NCI-H1105 treated with DMSO at 0.1 percent for 48 hours (cell line): ENCODE measurements at regions not wholly inside any gene's neighbourhood (a gene's known extent, or its start where the extent isn't known, plus 50 kb on each side); places are given as distances from the start of the nearest gene placed in this dataset.
"Not testable (repeated sequence)": the region's sequence is repeated elsewhere in the genome, so short reads cannot be mapped to it uniquely, and the experiment has no call there.

Source experiments
- DNase-seq: peaks from one replicate; lab custom pipeline; 2025; lab: John Stamatoyannopoulos, UW

GRCh38 chr10:90180886-90181691, 479.7 kb downstream of the KIF20B start:
- peak; percentile 37 for DNase-seq

DNA sequence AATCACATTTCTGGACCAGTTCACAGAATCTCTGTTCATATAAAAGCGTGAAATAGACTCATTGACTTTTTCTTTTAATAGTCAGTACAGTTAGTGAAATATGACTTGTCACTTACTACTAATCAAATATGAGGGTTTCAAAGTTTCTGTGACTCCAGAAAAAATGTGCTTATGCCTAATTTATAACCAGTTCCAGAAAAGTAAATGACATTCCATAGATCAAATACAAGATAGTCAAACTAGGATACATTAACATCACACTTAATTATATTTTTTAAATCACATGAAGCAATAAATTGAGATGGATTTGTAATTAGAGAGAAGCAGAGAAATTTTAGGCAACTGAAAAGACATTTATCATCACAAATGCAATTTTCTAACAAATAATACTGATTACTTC, 491.4 kb downstream of the KIF20B start:
- no peak for DNase-seq

DNA sequence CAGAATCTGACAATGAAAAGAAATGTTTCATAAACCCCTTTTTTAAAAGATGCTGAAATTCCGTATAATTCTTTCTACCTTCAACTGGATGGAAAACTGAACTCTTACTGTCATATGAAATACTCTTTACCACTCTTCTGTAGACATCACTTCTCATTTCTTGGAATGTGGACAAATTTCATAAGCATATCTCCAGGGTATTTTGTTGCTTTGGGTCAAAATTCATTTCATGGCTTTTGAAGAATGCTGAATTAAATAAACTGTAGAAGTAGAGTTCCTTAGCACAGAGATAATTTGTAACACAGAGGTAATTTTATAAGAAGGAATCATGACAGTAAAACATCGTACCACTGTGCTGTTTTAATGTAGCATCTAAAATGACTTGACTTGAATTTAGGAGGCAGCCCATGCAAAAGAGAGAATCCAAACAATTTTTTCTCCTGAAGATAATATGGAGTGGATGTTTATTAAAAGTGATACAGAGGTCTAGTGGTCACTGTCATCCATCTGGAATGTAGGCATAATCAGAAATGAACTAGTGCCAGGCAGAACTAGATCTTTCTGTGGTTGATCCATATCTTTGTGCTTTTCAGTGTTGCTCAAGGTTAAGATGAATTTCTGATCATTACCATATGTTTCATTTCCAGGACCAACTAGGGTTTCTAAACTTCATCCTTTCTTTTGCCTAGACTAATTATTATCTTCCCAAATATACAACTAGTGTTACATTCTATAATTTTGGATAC, 492.0 kb downstream of the KIF20B start:
- DNase-seq: no peak

GRCh38 chr10:90195288-90195840, 494.0 kb downstream of the KIF20B start:
- no peak for DNase-seq

GRCh38 chr10:90197766-90198165, 496.4 kb downstream of the KIF20B start:
- no peak for DNase-seq

DNA sequence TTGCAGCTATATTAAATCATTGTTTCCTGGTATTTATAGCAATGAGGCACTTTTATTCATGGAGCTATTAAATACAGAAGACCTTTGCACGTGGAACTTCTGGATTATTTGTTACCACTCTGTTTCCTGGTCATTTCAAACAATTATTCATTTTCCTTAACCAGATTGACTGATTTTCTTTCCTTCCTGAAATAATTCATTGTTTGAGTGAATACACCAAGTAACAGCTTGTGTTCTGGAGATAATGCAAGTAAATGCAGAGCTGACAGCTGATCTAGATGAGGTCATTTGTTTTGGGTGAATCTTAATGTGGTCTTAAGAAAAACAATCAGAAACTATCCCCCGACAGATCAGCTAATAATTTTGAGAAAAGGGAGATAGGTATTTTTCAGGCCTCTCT, 497.7 kb downstream of the KIF20B start:
- DNase-seq: no peak

DNA sequence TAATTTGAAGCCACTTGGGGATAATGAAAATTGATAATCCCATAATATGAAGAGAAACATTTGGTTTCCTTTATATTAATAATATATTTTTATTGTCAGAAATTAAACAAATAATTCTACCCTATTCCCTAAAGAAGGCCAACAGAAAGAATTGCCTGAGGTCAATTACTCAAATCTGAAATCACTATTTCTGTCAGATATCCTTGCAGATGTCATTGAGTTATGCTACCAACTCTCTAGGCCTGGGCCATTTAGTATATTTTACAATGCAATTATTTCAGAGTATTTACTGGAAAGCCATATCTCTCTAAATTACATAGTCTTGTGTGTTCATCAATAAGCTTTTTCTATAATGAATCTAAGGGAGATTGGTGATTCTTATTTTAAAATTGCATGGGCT, 498.1 kb downstream of the KIF20B start:
- no peak for DNase-seq

- no peak for DNase-seq
These were observed 503.0 kb downstream of the KIF20B start for GRCh38 chr10:90204131-90204955.

DNA sequence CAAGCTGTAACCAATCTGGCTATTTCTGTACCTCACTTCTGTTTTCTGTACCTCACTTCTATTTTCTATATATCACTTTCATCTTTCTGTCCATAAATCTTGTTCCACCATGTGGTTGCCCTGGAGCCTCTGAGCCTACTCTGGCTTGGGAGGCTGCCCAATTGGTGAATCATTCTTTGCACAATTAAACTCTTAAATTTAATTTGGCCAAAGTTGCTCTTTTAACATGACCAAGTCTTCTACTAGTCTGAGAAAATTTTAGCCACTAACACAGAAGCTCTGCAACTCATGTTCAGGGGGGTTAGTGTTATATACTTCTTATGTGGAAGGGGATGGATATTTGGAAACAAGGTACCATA, 503.5 kb downstream of the KIF20B start:
- no peak for DNase-seq

DNA sequence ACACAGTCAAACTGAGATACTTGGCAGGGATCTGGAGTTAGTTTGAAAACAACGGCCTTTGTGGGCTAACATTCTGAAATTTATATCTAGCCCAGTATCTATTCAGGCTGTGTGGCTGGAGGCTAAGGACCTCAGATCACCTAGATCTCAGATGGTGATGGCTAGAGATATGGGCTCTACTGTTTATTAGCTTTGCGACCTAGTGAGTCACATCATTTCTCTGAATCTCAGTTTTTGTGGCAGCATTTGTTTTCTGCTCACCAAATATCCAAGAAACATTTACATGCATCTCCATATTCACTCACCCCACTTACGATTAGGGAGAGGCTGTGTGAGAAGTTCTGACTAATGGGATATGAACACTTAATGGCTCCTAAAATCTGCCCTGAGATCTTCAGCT, 503.9 kb downstream of the KIF20B start:
- no peak for DNase-seq

- DNase-seq: no peak
These were observed 512.0 kb downstream of the KIF20B start for GRCh38 chr10:90213346-90213745.

DNA sequence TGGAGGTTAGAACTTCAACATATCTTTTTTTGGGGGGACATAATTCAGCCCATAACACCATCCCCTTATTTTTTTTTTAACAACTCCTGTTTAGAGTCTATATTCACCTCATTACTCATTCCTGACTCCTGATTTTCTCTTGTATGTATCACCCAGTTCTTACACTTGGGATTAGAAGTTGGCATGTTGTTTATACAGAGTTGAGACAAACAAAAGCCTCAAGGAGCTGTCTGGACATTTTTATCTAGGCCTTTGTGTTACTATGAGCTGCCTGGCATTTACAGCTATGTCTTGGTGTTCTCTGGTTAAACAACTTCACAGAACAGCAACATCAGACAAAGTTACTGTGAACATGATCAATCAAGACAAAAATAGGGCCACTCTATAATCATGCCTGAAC, 517.5 kb downstream of the KIF20B start:
- no peak for DNase-seq

DNA sequence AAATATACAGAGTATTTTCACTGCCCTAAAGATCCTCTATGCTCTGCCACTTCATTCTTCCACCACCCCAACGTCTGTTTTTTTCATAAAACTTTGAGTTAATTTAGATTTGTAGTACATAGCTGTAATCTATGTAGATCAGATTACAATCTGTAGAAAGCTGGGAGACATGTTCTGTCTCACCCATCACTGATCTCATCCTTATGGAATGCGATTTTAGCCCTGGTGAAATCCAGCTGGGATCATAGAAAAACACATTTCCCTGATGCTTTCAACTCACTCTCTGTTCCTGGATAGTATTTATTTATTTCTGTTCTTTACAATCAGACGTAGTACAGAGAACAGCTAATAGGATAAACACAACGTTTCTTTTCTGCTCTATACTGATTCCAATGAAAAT, 521.0 kb downstream of the KIF20B start:
- no peak for DNase-seq

DNA sequence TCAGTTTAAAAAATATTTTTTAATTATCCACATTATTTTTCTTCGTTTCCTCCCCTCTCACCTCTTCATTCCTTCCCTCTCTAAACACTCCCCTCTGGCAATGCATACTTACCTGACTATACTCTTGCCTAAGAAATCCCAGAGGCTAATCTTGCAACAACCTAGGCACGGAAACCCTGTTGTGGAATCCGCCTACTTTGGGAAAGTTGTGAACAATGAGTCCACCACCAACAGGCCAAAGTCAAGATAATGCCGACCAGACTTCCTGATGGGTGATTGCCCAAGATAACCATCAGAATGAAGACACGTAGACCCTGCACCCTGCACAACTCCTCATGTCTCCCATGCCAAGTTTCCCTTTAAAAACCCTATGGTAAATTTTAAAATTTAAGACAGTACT, 521.5 kb downstream of the KIF20B start:
- no peak for DNase-seq

- DNase-seq: no peak
These were observed 523.6 kb downstream of the KIF20B start for GRCh38 chr10:90224791-90225566.

GRCh38 chr10:90226517-90226916, 525.1 kb downstream of the KIF20B start:
- DNase-seq: no peak

- DNase-seq: no peak
These were observed 525.8 kb downstream of the KIF20B start for GRCh38 chr10:90227217-90227656.

GRCh38 chr10:90227786-90228185, 526.4 kb downstream of the KIF20B start:
- no peak for DNase-seq

- DNase-seq: no peak
These were observed 528.1 kb downstream of the KIF20B start for GRCh38 chr10:90229486-90229885.

- not testable (repeated sequence) for DNase-seq
These were observed 532.4 kb downstream of the KIF20B start for GRCh38 chr10:90233805-90234204.

DNA sequence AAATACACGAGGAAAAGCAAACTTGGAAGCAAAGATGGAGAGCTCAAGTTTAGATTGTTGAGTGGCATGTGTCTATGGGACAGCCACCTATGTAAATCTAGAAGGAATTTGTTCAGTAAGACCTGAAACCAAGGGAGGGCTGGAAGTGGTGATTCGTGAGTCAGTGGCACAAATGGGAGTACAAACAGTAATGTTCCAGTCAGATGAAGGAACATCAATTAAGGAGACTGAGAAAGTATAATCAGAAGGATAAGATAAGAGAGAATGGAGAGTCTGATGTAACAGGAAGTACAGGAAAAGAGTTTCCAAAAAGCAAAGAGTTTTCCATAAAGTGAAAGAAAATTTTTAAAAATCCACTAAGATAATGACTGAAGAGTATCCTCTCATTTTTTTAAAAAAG, 544.2 kb downstream of the KIF20B start:
- no peak for DNase-seq

DNA sequence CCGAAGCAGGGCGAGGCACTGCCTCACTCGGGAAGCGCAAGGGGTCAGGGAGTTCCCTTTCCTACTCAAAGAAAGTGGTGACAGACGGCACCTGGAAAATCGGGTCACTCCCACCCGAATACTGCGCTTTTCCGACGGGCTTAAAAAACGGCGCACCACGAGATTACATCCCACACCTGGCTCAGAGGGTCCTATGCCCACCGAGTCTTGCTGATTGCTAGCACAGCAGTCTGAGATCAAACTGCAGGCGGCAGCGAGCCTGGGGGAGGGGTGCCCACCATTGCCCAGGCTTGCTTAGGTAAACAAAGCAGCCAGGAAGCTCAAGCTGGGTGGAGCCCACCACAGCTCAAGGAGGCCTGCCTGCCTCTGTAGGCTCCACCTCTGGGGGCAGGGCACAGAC, 549.4 kb downstream of the KIF20B start:
- DNase-seq: not testable (repeated sequence)
